ENCODE measurements at regions not wholly inside any gene's neighbourhood (a gene's known extent, or its start where the extent isn't known, plus 50 kb on each side); places are given as distances from the start of the nearest gene placed in this dataset.

DNA sequence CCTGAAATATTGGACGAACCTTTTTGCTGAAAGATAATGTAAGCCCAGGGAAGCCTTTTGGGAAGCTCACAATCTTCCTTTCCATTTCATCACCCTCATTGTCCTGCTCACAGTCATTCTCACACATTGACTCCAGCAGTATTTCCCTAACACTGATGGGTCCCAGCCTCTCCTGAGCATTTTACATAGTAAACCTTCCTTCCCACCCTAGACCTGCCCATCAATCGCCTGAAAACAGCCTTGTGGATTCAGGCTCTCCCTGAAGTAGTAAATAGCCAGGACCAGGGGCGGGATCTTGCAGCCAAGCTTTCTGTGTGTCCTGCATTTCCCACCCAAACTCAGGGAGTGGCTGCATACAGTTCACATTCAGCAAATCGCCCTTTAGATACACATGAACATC lies 149.9 kb downstream of the CYRIA start:
- Histone ChIP-seq H2AFZ (ENCODE audit: low read length) (no peak overlapping the region), H3K27me3 (ENCODE audit: insufficient read depth, low read length) (no peaks in the 10 kb centered on the region), H3K9me2 (ENCODE audit: low read depth, low read length) (no peaks in the 10 kb centered on the region), H3F3A (ENCODE audit: insufficient read depth, low read length) (no peaks in the 10 kb centered on the region), H3K27ac (ENCODE audit: low read depth, low read length, poor library complexity, severe bottlenecking) (no peak overlapping the region), H3K79me2 (ENCODE audit: insufficient read depth, low read length) (no peaks in the 10 kb centered on the region), H3K4me1 (ENCODE audit: insufficient read depth, low read length, severe bottlenecking) (no peaks in the 10 kb centered on the region), H3K36me3 (ENCODE audit: insufficient read depth, low read length) (no peaks in the 10 kb centered on the region), H3K4me2 (ENCODE audit: low read length) (no peak overlapping the region), H3K9ac (ENCODE audit: low read length) (no peak overlapping the region), H3K9me3 (ENCODE audit: low read length) (no peaks in the 10 kb centered on the region), H4K20me1 (ENCODE audit: insufficient read depth, low read length) (no peaks in the 10 kb centered on the region), H3K4me3 (ENCODE audit: low read depth, low read length, poor library complexity, severe bottlenecking) (no peak overlapping the region)
- TF ChIP-seq, protein P1, sequence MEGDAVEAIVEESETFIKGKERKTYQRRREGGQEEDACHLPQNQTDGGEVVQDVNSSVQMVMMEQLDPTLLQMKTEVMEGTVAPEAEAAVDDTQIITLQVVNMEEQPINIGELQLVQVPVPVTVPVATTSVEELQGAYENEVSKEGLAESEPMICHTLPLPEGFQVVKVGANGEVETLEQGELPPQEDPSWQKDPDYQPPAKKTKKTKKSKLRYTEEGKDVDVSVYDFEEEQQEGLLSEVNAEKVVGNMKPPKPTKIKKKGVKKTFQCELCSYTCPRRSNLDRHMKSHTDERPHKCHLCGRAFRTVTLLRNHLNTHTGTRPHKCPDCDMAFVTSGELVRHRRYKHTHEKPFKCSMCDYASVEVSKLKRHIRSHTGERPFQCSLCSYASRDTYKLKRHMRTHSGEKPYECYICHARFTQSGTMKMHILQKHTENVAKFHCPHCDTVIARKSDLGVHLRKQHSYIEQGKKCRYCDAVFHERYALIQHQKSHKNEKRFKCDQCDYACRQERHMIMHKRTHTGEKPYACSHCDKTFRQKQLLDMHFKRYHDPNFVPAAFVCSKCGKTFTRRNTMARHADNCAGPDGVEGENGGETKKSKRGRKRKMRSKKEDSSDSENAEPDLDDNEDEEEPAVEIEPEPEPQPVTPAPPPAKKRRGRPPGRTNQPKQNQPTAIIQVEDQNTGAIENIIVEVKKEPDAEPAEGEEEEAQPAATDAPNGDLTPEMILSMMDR (IDR thresholded peaks at IDR 0.05; ENCODE audit: low read length) = no peak
- TF ChIP-seq EZH2 (IDR thresholded peaks at IDR 0.05; ENCODE audit: borderline replicate concordance, low read length) = no peak

DNA sequence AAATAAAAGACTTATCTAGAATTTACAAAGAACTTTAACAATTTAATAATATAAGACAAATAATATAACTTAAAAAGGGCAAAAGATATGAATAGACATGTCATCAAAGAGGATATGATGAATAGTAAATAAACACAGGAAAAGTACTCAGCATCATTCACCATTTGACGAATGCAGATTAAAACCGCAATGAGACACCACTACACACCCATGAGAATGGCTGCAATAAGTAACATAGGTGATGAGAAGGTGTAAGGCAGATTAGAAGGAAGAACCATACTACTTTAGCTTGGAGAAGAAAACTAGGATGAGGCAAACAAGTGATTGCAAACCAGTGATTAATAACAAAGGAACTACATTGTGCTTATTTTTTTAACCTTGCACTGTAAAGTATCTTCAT lies 152.0 kb downstream of the CYRIA start:
- no peaks in the 10 kb centered on the region for H3K27me3 ChIP-seq (ENCODE audit: insufficient read depth, low read length)
- H3K27ac ChIP-seq (ENCODE audit: low read depth, low read length, poor library complexity, severe bottlenecking) = no peak overlapping the region
- H3K36me3 ChIP-seq (ENCODE audit: insufficient read depth, low read length) = no peaks in the 10 kb centered on the region
- no peak overlapping the region for H3K9ac ChIP-seq (ENCODE audit: low read length)
- no peak for TF ChIP-seq EZH2 (IDR thresholded peaks at IDR 0.05; ENCODE audit: borderline replicate concordance, low read length)
- TF ChIP-seq, protein P1 (IDR thresholded peaks at IDR 0.05; ENCODE audit: low read length) = no peak
- H3K4me3 ChIP-seq (ENCODE audit: low read depth, low read length, poor library complexity, severe bottlenecking) = no peak overlapping the region
- no peaks in the 10 kb centered on the region for H3K9me3 ChIP-seq (ENCODE audit: low read length)
- H3K4me1 ChIP-seq (ENCODE audit: insufficient read depth, low read length, severe bottlenecking) = no peaks in the 10 kb centered on the region
- H4K20me1 ChIP-seq (ENCODE audit: insufficient read depth, low read length) = no peaks in the 10 kb centered on the region
- no peaks in the 10 kb centered on the region for H3K79me2 ChIP-seq (ENCODE audit: insufficient read depth, low read length)
- H3K9me2 ChIP-seq (ENCODE audit: low read depth, low read length) = no peaks in the 10 kb centered on the region
- no peak overlapping the region for H2AFZ ChIP-seq (ENCODE audit: low read length)
- no peaks in the 10 kb centered on the region for H3F3A ChIP-seq (ENCODE audit: insufficient read depth, low read length)
- no peak overlapping the region for H3K4me2 ChIP-seq (ENCODE audit: low read length)

DNA sequence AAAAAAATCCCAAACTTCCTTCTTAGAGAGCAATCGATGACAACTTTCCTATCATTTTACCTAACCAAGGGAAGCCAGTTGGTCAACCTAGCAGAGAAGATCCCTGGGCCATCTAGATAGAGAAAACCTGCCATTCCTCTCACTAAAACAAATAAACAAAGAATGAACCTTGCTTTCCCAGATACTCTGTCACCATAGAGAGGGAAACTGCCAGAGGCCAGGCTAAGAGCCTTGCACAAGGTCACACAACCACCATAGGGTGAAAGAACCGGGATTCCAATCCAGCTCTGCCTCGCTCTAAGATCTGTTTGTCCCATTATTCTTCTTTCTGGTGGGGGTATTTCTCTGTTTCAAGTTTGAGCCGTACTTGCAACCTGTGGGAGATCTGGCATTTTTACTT lies 154.6 kb downstream of the CYRIA start:
- Histone ChIP-seq H3K36me3 (ENCODE audit: insufficient read depth, low read length) (no peaks in the 10 kb centered on the region), H3K27me3 (ENCODE audit: insufficient read depth, low read length) (no peaks in the 10 kb centered on the region), H2AFZ (ENCODE audit: low read length) (no peak overlapping the region), H4K20me1 (ENCODE audit: insufficient read depth, low read length) (no peaks in the 10 kb centered on the region), H3K9me2 (ENCODE audit: low read depth, low read length) (no peaks in the 10 kb centered on the region), H3K79me2 (ENCODE audit: insufficient read depth, low read length) (no peaks in the 10 kb centered on the region), H3K4me2 (ENCODE audit: low read length) (no peak overlapping the region), H3K27ac (ENCODE audit: low read depth, low read length, poor library complexity, severe bottlenecking) (no peak overlapping the region), H3K9me3 (ENCODE audit: low read length) (no peaks in the 10 kb centered on the region), H3K9ac (ENCODE audit: low read length) (no peak overlapping the region), H3F3A (ENCODE audit: insufficient read depth, low read length) (no peaks in the 10 kb centered on the region), H3K4me3 (ENCODE audit: low read depth, low read length, poor library complexity, severe bottlenecking) (no peak overlapping the region), H3K4me1 (ENCODE audit: insufficient read depth, low read length, severe bottlenecking) (no peaks in the 10 kb centered on the region)
- TF ChIP-seq, protein P1 (IDR thresholded peaks at IDR 0.05; ENCODE audit: low read length) = no peak
- TF ChIP-seq EZH2 (IDR thresholded peaks at IDR 0.05; ENCODE audit: borderline replicate concordance, low read length) = no peak
